ENCODE measurements at regions not wholly inside any gene's neighbourhood (a gene's known extent, or its start where the extent isn't known, plus 50 kb on each side); places are given as distances from the start of the nearest gene placed in this dataset.

- Mint-ChIP-seq H3K9me3 (no peaks in the 10 kb centered on the region), H3K27ac (no peak overlapping the region), H3K36me3 (ENCODE audit: insufficient read depth in 1 of 3, low read depth in 3 of 3) (no peaks in the 10 kb centered on the region), H3K27me3 (ENCODE audit: low read depth) (no peaks in the 10 kb centered on the region; the same call in 1 of the 2 replicates), H3K4me3 (no peak overlapping the region), H3K4me1 (peaks cover 7% of the 10 kb centered on the region in 2 experiments; a peak in 2 of 4 replicates)
- no peak overlapping the region for H3K23ac ChIP-seq (ENCODE audit: insufficient read length, low read depth, low read length)
- H3K4me2 ChIP-seq (ENCODE audit: insufficient read depth, insufficient read length, low read length): no peak overlapping the region
- no peaks in the 10 kb centered on the region for H3K23me2 ChIP-seq (ENCODE audit: insufficient read length, low read depth, low read length, poor library complexity, severe bottlenecking)
- no peak overlapping the region for H3T11ph ChIP-seq (ENCODE audit: low read length)
- no peak overlapping the region for H2BK20ac ChIP-seq (ENCODE audit: low read depth, low read length, poor library complexity, severe bottlenecking)
- no peak overlapping the region for H3K14ac ChIP-seq (ENCODE audit: insufficient read depth, low read length)
- H2BK12ac ChIP-seq (ENCODE audit: insufficient read length, low read depth, low read length): no peak overlapping the region
- no peaks in the 10 kb centered on the region for H3K27me3 ChIP-seq (ENCODE audit: insufficient read depth, low read length)
- no peak overlapping the region for H2BK5ac ChIP-seq (ENCODE audit: insufficient read length, low read length)
- no peak overlapping the region for H3K18ac ChIP-seq (ENCODE audit: insufficient read length, low read depth, low read length)
- no peak for DNase-seq
- no peaks in the 10 kb centered on the region; the same call in 1 of the 2 replicates for H3K4me1 ChIP-seq (ENCODE audit: insufficient read depth, low read length)
- no peaks in the 10 kb centered on the region for H3K79me2 ChIP-seq (ENCODE audit: insufficient read depth, low read length)
- no peak overlapping the region for H4K8ac ChIP-seq (replicated peaks; ENCODE audit: insufficient read length, low read depth, low read length)
- H2BK15ac ChIP-seq (ENCODE audit: low read depth, low read length): no peak overlapping the region
- TF ChIP-seq, protein P1, sequence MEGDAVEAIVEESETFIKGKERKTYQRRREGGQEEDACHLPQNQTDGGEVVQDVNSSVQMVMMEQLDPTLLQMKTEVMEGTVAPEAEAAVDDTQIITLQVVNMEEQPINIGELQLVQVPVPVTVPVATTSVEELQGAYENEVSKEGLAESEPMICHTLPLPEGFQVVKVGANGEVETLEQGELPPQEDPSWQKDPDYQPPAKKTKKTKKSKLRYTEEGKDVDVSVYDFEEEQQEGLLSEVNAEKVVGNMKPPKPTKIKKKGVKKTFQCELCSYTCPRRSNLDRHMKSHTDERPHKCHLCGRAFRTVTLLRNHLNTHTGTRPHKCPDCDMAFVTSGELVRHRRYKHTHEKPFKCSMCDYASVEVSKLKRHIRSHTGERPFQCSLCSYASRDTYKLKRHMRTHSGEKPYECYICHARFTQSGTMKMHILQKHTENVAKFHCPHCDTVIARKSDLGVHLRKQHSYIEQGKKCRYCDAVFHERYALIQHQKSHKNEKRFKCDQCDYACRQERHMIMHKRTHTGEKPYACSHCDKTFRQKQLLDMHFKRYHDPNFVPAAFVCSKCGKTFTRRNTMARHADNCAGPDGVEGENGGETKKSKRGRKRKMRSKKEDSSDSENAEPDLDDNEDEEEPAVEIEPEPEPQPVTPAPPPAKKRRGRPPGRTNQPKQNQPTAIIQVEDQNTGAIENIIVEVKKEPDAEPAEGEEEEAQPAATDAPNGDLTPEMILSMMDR (conservative IDR thresholded peaks at IDR 0.05): no peak
- no peak overlapping the region for H2AK5ac ChIP-seq (ENCODE audit: insufficient read length, low read length)
- H3K9me3 ChIP-seq (ENCODE audit: control insufficient read depth, low read depth, low read length): no peaks in the 10 kb centered on the region
- H4K91ac ChIP-seq (ENCODE audit: insufficient read length, low read depth, low read length): no peak overlapping the region
- H4K5ac ChIP-seq (ENCODE audit: insufficient read length, low read depth, low read length): no peak overlapping the region
- no peak overlapping the region for H3K27ac ChIP-seq (ENCODE audit: insufficient read length, low read depth, low read length)
- no peak overlapping the region for H3K56ac ChIP-seq (ENCODE audit: insufficient read length, low read depth, low read length)
- no CpG with 5 or more reads among the region's 3 CpGs for WGBS (ENCODE audit: extremely low coverage, insufficient read length, low lambda C conversion rate)
- no peak overlapping the region for H2BK120ac ChIP-seq (ENCODE audit: low read depth, low read length, poor library complexity, severe bottlenecking)
- no peak overlapping the region for H2AFZ ChIP-seq (ENCODE audit: low read length)
- no peaks in the 10 kb centered on the region for H3K79me1 ChIP-seq (ENCODE audit: insufficient read depth, low read depth, low read length, poor library complexity, severe bottlenecking)
- no peaks in the 10 kb centered on the region for H4K20me1 ChIP-seq (ENCODE audit: control insufficient read depth, insufficient read depth, insufficient read length)
- no peak overlapping the region for H3K9ac ChIP-seq (ENCODE audit: extremely low read depth, insufficient read length, low read length)
- H3K4ac ChIP-seq (ENCODE audit: low read depth, low read length): no peak overlapping the region
These were observed 182.7 kb downstream of the ADAMTS15 start for GRCh38 chr11:130631119-130631518.

Measured in H9 (cell line).